WTC11 (cell line): ENCODE measurements at regions not wholly inside any gene's neighbourhood (a gene's known extent, or its start where the extent isn't known, plus 50 kb on each side); places are given as distances from the start of the nearest gene placed in this dataset.

Experiments
- CTCF ChIP-seq: fragments of 200-600 bp; IDR thresholded peaks from 2 replicates; pipeline ENCODE4 v1.8.0; 2022; ENCODE audit warnings: antibody characterized with exemption
- ERG ChIP-seq: fragments of 250-450 bp; sonication (Bioruptor Pico); IDR thresholded peaks from 2 replicates; pipeline ENCODE4 v1.8.0; 2021; ENCODE audit warnings: mild to moderate bottlenecking

- TF ChIP-seq CTCF = no peak
- no peak for TF ChIP-seq ERG (CRISPR knock-in tag)
Measured at GRCh38 chr21:16473988-16474387, 744.2 kb downstream of the USP25 start.
